ENCODE measurements at regions not wholly inside any gene's neighbourhood (a gene's known extent, or its start where the extent isn't known, plus 50 kb on each side); places are given as distances from the start of the nearest gene placed in this dataset.

- TF ChIP-seq, protein P1, sequence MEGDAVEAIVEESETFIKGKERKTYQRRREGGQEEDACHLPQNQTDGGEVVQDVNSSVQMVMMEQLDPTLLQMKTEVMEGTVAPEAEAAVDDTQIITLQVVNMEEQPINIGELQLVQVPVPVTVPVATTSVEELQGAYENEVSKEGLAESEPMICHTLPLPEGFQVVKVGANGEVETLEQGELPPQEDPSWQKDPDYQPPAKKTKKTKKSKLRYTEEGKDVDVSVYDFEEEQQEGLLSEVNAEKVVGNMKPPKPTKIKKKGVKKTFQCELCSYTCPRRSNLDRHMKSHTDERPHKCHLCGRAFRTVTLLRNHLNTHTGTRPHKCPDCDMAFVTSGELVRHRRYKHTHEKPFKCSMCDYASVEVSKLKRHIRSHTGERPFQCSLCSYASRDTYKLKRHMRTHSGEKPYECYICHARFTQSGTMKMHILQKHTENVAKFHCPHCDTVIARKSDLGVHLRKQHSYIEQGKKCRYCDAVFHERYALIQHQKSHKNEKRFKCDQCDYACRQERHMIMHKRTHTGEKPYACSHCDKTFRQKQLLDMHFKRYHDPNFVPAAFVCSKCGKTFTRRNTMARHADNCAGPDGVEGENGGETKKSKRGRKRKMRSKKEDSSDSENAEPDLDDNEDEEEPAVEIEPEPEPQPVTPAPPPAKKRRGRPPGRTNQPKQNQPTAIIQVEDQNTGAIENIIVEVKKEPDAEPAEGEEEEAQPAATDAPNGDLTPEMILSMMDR (IDR thresholded peaks at IDR 0.05) = no peak
- TF ChIP-seq POLR2A (IDR thresholded peaks at IDR 0.05) = no peak
These were observed 152.5 kb upstream of the PLEKHG7 start for GRCh38 chr12:92550254-92550653.

Data from thyroid gland (tissue), 4 donors.